Endothelial cell of umbilical vein (primary cell): ENCODE measurements at regions not wholly inside any gene's neighbourhood (a gene's known extent, or its start where the extent isn't known, plus 50 kb on each side); places are given as distances from the start of the nearest gene placed in this dataset.

Source experiments
- EZH2 ChIP-seq: IDR thresholded peaks from 2 replicates; pipeline ENCODE4 v1.6.1; 2012; ENCODE audit warnings: borderline replicate concordance, low read depth, mild to moderate bottlenecking, moderate library complexity, low read length, inconsistent platforms; ENCODE audit not compliant: severe bottlenecking
- MAX ChIP-seq: IDR thresholded peaks from 2 replicates; pipeline ENCODE4 v1.6.1; 2011; ENCODE audit not compliant: insufficient read depth, insufficient read length
- TF ChIP-seq, protein P1 (sequence below), 2 donors: IDR thresholded peaks; 1 replicate in 1 of 2; 2 replicates in 1 of 2; pipeline ENCODE4 v1.5.1; 2011; ENCODE audit warnings: low read length in 2 of 2, mild to moderate bottlenecking in 2 of 2, moderate library complexity in 2 of 2, control low read depth in 1 of 2, inconsistent platforms in 1 of 2, low read depth in 1 of 2; ENCODE audit not compliant: insufficient read depth in 1 of 2; ENCODE audit errors: extremely low read depth in 1 of 2

GRCh38 chr1:59075021-59075420 is 221.9 kb upstream of the FGGY start:
- TF ChIP-seq EZH2 (no peak), MAX (no peak)
- TF ChIP-seq, protein P1, sequence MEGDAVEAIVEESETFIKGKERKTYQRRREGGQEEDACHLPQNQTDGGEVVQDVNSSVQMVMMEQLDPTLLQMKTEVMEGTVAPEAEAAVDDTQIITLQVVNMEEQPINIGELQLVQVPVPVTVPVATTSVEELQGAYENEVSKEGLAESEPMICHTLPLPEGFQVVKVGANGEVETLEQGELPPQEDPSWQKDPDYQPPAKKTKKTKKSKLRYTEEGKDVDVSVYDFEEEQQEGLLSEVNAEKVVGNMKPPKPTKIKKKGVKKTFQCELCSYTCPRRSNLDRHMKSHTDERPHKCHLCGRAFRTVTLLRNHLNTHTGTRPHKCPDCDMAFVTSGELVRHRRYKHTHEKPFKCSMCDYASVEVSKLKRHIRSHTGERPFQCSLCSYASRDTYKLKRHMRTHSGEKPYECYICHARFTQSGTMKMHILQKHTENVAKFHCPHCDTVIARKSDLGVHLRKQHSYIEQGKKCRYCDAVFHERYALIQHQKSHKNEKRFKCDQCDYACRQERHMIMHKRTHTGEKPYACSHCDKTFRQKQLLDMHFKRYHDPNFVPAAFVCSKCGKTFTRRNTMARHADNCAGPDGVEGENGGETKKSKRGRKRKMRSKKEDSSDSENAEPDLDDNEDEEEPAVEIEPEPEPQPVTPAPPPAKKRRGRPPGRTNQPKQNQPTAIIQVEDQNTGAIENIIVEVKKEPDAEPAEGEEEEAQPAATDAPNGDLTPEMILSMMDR (IDR thresholded peaks at IDR 0.05; ENCODE audit: extremely low read depth in 1 of 2, insufficient read depth in 1 of 2, low read depth in 1 of 2, low read length in 2 of 2) = no peak
